OCI-LY3 (cell line): ENCODE measurements at regions not wholly inside any gene's neighbourhood (a gene's known extent, or its start where the extent isn't known, plus 50 kb on each side); places are given as distances from the start of the nearest gene placed in this dataset.

Experiments
- CTCF ChIP-seq: fragments of 200-600, 300-600 bp; sonication (generic); IDR thresholded peaks from 2 replicates; pipeline ENCODE4 v1.5.1; 2014; ENCODE audit warnings: antibody characterized with exemption, low read length, low read depth
- EZH2phosphoT487 ChIP-seq: fragments of 200-600 bp; shearing (Covaris generic); IDR thresholded peaks from 2 replicates; pipeline ENCODE4 v1.6.1; 2018; ENCODE audit warnings: antibody characterized with exemption, mixed run types, low read depth

GRCh38 chr4:182975806-182976205 lies 58.6 kb upstream of the DCTD start:
- TF ChIP-seq CTCF (no peak), EZH2phosphoT487 (no peak)
